LNCaP clone FGC (cell line): ENCODE measurements at regions not wholly inside any gene's neighbourhood (a gene's known extent, or its start where the extent isn't known, plus 50 kb on each side); places are given as distances from the start of the nearest gene placed in this dataset.

Experiments used
- DNase-seq: peaks from one replicate; pipeline ENCODE4 v3.0.0-alpha.2; 2011; ENCODE audit warnings: low read depth
- H3K4me3 ChIP-seq: 2 replicates; pipeline ENCODE4 v1.5.1; 2011; ENCODE audit warnings: mild to moderate bottlenecking, low read depth, low read length, control low read depth
- CTCF ChIP-seq: IDR thresholded peaks from 2 replicates; pipeline ENCODE4 v1.5.1; 2012; ENCODE audit warnings: mild to moderate bottlenecking; ENCODE audit not compliant: control insufficient read depth, insufficient read depth; ENCODE audit errors: extremely low read depth

- DNase-seq = no peak
- TF ChIP-seq CTCF = no peak
- H3K4me3 ChIP-seq = no peak overlapping the region
These were observed 133.7 kb upstream of the C2CD4B start for GRCh38 chr15:62298811-62299210.

DNA sequence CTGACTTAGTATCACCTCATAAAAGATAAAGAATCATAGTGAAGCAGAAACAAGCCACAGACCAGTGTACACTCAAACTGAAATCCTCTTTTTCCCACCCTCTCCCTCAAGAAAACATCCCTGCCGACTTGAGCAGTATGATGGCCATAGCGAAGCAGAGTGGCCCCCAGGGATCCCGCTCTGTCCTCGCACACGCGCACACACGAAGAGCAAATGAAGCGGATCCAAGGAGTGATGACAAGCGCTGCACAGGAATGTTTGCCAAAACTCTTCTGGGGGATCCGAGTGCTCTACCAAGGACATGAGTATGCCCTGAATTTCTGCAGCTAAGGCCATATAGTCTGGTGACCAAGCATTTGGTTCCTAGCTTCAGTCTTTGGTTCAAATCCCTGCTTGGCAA is 134.5 kb upstream of the C2CD4B start:
- DNase-seq = no peak
- no peak overlapping the region for H3K4me3 ChIP-seq
- no peak for TF ChIP-seq CTCF

DNA sequence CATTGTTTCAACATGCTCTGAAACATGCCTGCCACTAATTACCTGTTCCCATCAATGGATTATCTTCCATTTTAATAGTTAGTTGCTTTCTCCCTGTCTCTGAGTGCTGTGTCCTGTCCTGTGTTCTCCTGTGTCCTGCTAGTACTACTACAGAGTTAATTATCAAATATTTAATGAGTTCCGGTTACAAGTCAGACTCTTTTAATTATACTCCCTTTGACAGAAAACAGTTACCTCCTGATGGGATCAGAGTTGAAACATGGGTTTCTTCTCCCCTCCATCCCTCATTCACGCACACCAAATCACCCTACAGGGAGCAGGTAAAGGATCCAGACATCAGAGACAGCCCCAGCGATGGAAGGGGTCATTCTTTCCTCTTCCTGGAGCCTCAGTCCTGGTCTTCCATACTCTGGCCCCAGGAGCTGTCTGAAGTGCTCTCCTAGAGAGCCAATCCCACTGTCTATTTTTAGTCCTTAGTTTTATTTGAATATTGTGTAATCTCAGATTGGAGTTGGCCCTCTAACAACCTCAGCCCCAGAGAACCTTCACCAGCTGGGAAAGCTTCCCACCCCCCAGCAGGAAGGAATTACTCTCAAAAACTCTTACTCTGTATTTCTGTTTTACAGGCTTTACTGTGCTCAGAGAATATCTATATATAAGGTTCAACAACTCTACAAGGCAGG is 137.0 kb upstream of the C2CD4B start:
- no peak for DNase-seq
- H3K4me3 ChIP-seq = no peak overlapping the region
- TF ChIP-seq CTCF = no peak

- no peak overlapping the region for H3K4me3 ChIP-seq
- peak; percentile 74 for TF ChIP-seq CTCF
- peak; percentile 63 for DNase-seq
These were observed 141.9 kb upstream of the C2CD4B start for GRCh38 chr15:62306851-62307504.

- no peak for TF ChIP-seq CTCF
- no peak overlapping the region for H3K4me3 ChIP-seq
- DNase-seq = no peak
These were observed 142.5 kb upstream of the C2CD4B start for GRCh38 chr15:62307551-62307950.

DNA sequence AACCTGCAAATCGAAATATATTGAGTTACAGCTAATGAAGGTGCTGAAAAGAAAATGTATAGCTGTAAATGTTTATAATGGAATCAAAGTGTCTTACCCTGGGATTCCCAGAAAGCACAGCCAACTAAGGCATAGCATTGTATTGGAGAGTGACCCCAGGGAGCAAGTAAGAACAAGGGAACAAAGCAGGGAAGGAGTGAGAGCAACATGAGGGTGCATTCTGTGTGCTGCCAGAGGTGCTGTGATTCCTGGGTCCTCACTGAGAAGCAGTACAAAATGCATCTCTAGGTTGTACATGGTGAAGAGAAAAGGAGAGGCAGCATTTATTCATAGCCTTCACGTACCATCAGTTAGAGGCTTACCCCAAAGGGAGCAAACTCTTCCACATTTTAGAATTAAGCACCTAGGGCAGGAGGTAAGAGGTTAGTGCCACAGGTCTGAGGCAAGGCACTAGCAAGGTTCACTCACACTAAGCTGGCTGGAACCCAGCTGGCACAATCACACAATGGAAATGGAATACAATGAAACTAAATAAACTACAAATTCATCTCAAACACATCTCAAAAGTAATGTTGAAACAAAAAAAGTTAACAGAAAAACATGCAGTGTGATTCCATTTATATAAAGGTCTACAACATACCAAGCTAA is 151.5 kb upstream of the C2CD4B start:
- no peak for TF ChIP-seq CTCF
- H3K4me3 ChIP-seq = no peak overlapping the region
- no peak for DNase-seq
